GM12878 (cell line): ENCODE measurements at regions not wholly inside any gene's neighbourhood (a gene's known extent, or its start where the extent isn't known, plus 50 kb on each side); places are given as distances from the start of the nearest gene placed in this dataset.

Experiments
- ATAC-seq: fragments of 200-7000 bp; cut with Tn5 transposase; 3 replicates; pipeline ENCODE4 v1.9.1; 2020; ENCODE audit warnings: mild to moderate bottlenecking, moderate library complexity
- BruUV-seq: library from RNA; stranded (reverse); fragments of 400-500 nt; replicated peaks from 2 replicates; lab custom pipeline; 2021; lab: Mats Ljungman, UMichigan
- CTCF ChIA-PET: fragments of 300-600 bp; sonication (Branson Sonifier 250); formaldehyde crosslinking; extraction: SDS; loops from one replicate; lab custom pipeline; 2021; ENCODE audit warnings: inconsistent platforms; lab: Yijun Ruan, JAX
- POLR2A ChIA-PET: fragments of 350-600 bp; formaldehyde crosslinking; extraction: SDS; loops from one replicate; lab custom pipeline; 2021; ENCODE audit warnings: inconsistent platforms; lab: Charles Lee
- RAD21 ChIA-PET: fragments of 300-600 bp; sonication (Branson Sonifier 250); formaldehyde crosslinking; loops from one replicate; lab custom pipeline; 2023; ENCODE audit warnings: antibody characterized with exemption; ENCODE audit not compliant: unreplicated experiment; lab: Charles Lee
- SMC1A ChIA-PET: fragments of 300-600 bp; sonication (Branson Sonifier 250); formaldehyde crosslinking; loops from one replicate; lab custom pipeline; 2023; ENCODE audit not compliant: unreplicated experiment, uncharacterized antibody; lab: Charles Lee
- DNase-seq: peaks from one replicate; pipeline ENCODE4 v3.0.0-alpha.2; 2011; ENCODE audit warnings: low read depth, low spot score
- FAIRE-seq: peaks from 3 replicates; lab custom pipeline; 2011; peaks lifted over from hg19 to GRCh38; lab: Jason Lieb, UNC
- H2AFZ ChIP-seq: 2 replicates; pipeline ENCODE4 v1.6.0; 2011; ENCODE audit warnings: low read depth, low read length, control low read depth; ENCODE audit not compliant: control insufficient read depth
- H3K27ac ChIP-seq: 2 replicates; pipeline ENCODE4 v1.5.1; 2011; ENCODE audit warnings: control low read depth; ENCODE audit not compliant: control insufficient read depth, insufficient read depth
- H3K27me3 ChIP-seq, 2 experiments: replicated peaks in 1 of 2; 2 replicates each; pipeline versions ENCODE4 v1.6.0 to v1.6.1; 2011; ENCODE audit warnings: low read length in 1 of 2; ENCODE audit not compliant: control insufficient read depth in 2 of 2, insufficient read depth in 2 of 2
- H3K36me3 ChIP-seq, 2 experiments: 2 replicates each; pipeline ENCODE4 v1.5.1; 2011; ENCODE audit warnings: low read length in 1 of 2; ENCODE audit not compliant: control insufficient read depth in 2 of 2, insufficient read depth in 2 of 2
- H3K4me1 ChIP-seq: 2 replicates; pipeline ENCODE4 v1.6.1; 2011; ENCODE audit warnings: mild to moderate bottlenecking, low read length, moderate library complexity, mixed read lengths; ENCODE audit not compliant: control insufficient read depth, insufficient read depth
- H3K4me2 ChIP-seq: 2 replicates; pipeline ENCODE4 v1.6.0; 2011; ENCODE audit warnings: control low read depth; ENCODE audit not compliant: control insufficient read depth, insufficient read depth
- H3K4me3 ChIP-seq: fragments of 200-600 bp; sonication (generic); 2 replicates; pipeline ENCODE4 v1.5.1; 2016
- H3K79me2 ChIP-seq: 2 replicates; pipeline ENCODE4 v1.6.0; 2011; ENCODE audit warnings: low read length; ENCODE audit not compliant: control insufficient read depth, insufficient read depth
- H3K9ac ChIP-seq: 2 replicates; pipeline ENCODE4 v1.8.0; 2011; ENCODE audit warnings: low read length, control low read depth, mixed read lengths; ENCODE audit not compliant: control insufficient read depth, insufficient read depth
- H3K9me3 ChIP-seq: replicated peaks from 3 replicates; pipeline ENCODE4 v1.5.1; 2011; ENCODE audit warnings: mild to moderate bottlenecking, low read length; ENCODE audit not compliant: control insufficient read depth, insufficient read depth
- H4K20me1 ChIP-seq: 2 replicates; pipeline ENCODE4 v1.6.0; 2011; ENCODE audit not compliant: control insufficient read depth, insufficient read depth
- CHD2 ChIP-seq: IDR thresholded peaks from 2 replicates; pipeline ENCODE4 v1.6.1; 2011; ENCODE audit warnings: low read depth, low read length, improper control_type of control experiment, borderline replicate concordance
- FOXK2 ChIP-seq: fragments of 450-650 bp; IDR thresholded peaks from 2 replicates; pipeline ENCODE4 v1.6.1; 2017; ENCODE audit warnings: mild to moderate bottlenecking, moderate library complexity
- IKZF2 ChIP-seq, 2 experiments: fragments of 450-650 bp; IDR thresholded peaks; 2 replicates each; pipeline ENCODE4 v1.6.1; 2017; ENCODE audit warnings: mild to moderate bottlenecking in 2 of 2, moderate library complexity in 2 of 2
- IRF4 ChIP-seq: IDR thresholded peaks from 2 replicates; pipeline ENCODE4 v1.6.1; 2011; ENCODE audit warnings: low read depth, low read length
- IRF5 ChIP-seq: fragments of 450-650 bp; IDR thresholded peaks from 2 replicates; pipeline ENCODE4 v1.6.1; 2017; ENCODE audit warnings: borderline replicate concordance
- KDM1A ChIP-seq: fragments of 200-600 bp; sonication (generic); IDR thresholded peaks from 2 replicates; pipeline ENCODE4 v1.6.1; 2016; ENCODE audit warnings: borderline replicate concordance
- NFXL1 ChIP-seq: fragments of 450-650 bp; IDR thresholded peaks from 2 replicates; pipeline ENCODE4 v1.6.1; 2017; ENCODE audit warnings: antibody characterized with exemption, mild to moderate bottlenecking, borderline replicate concordance
- NRF1 ChIP-seq: conservative IDR thresholded peaks from 2 replicates; pipeline ENCODE4 v1.6.1; 2011; ENCODE audit warnings: mild to moderate bottlenecking, low read depth, low read length, improper control_type of control experiment
- PRDM15 ChIP-seq: fragments of 450-650 bp; formaldehyde crosslinking; IDR thresholded peaks from 2 replicates; pipeline ENCODE4 v1.4.0; 2020; ENCODE audit warnings: mild to moderate bottlenecking, moderate library complexity
- RAD21 ChIP-seq: IDR thresholded peaks from 2 replicates; pipeline ENCODE4 v1.6.1; 2011; ENCODE audit warnings: mild to moderate bottlenecking, low read depth, low read length, moderate library complexity; ENCODE audit not compliant: insufficient read depth
- RAD51 ChIP-seq: fragments of 450-650 bp; IDR thresholded peaks from 2 replicates; pipeline ENCODE4 v1.6.1; 2016; ENCODE audit warnings: moderate library complexity, mild to moderate bottlenecking, inconsistent platforms
- RCOR1 ChIP-seq: conservative IDR thresholded peaks from 2 replicates; pipeline ENCODE4 v1.6.1; 2012; ENCODE audit warnings: low read depth, low read length, improper control_type of control experiment
- SIN3A ChIP-seq: IDR thresholded peaks from 2 replicates; pipeline ENCODE4 v1.6.1; 2012; ENCODE audit warnings: low read depth, low read length, improper control_type of control experiment
- SMAD5 ChIP-seq: IDR thresholded peaks from 2 replicates; pipeline ENCODE4 v1.6.1; 2016; ENCODE audit warnings: antibody characterized with exemption, low read depth
- SMARCA5 ChIP-seq: fragments of 450-650 bp; IDR thresholded peaks from 2 replicates; pipeline ENCODE4 v1.6.1; 2017; ENCODE audit warnings: mild to moderate bottlenecking
- SREBF1 ChIP-seq: IDR thresholded peaks from 2 replicates; pipeline ENCODE4 v1.6.1; 2012; ENCODE audit warnings: mild to moderate bottlenecking, low read length
- ZNF592 ChIP-seq: fragments of 450-650 bp; IDR thresholded peaks from 2 replicates; pipeline ENCODE4 v1.6.1; 2017; ENCODE audit warnings: mild to moderate bottlenecking, moderate library complexity
- WGBS: methylation state at CpG from one replicate; pipeline ENCODE4 v1.1.6; 2016; ENCODE audit warnings: low lambda C conversion rate; ENCODE audit not compliant: insufficient replicate concordance, insufficient coverage; ENCODE audit errors: missing lambda C conversion rate; 5-methylcytosine and 5-hydroxymethylcytosine counted together
- in situ Hi-C: fragments of 300-500 bp; cut with MboI; formaldehyde crosslinking; loops from 9 replicates; pipeline ENCODE4 v1.14.3; 2018; ENCODE audit warnings: mixed read lengths
- intact Hi-C: fragments of 100-400 bp; cut with micrococcal nuclease; formaldehyde crosslinking; loops from one replicate; pipeline ENCODE4 v1.14.2; 2022; ENCODE audit not compliant: unreplicated experiment

- no TSS peak for BruUV-seq
- no peak for ATAC-seq
- H3K4me3 ChIP-seq = no peak overlapping the region
- POLR2A ChIA-PET = no interaction called here
- SMC1A ChIA-PET = no interaction called here
- WGBS = 18% methylated on average over 7 of the region's 7 CpGs
- no peak for FAIRE-seq
- no peaks in the 10 kb centered on the region for H3K27me3 ChIP-seq
- H2AFZ ChIP-seq = no peak overlapping the region
- H3K4me2 ChIP-seq = no peak overlapping the region
- in situ Hi-C loops (no loop called here), intact Hi-C loops (no loop called here)
- H3K27ac ChIP-seq = no peak overlapping the region
- no peaks in the 10 kb centered on the region for H3K36me3 ChIP-seq
- H3K9ac ChIP-seq = no peak overlapping the region
- RAD21 ChIA-PET = no interaction called here
- no peaks in the 10 kb centered on the region for H3K4me1 ChIP-seq
- CTCF ChIA-PET = no interaction called here
- H3K9me3 ChIP-seq = no peaks in the 10 kb centered on the region
- H4K20me1 ChIP-seq = no peaks in the 10 kb centered on the region
- no peak for DNase-seq
- H3K79me2 ChIP-seq = no peaks in the 10 kb centered on the region
- TF ChIP-seq IRF5 (no peak), IKZF2 (IDR thresholded peaks at IDR 0.05) (no peak), SIN3A (no peak), FOXK2 (no peak), NRF1 (no peak), SMARCA5 (no peak), NFXL1 (no peak), CHD2 (no peak), RAD21 (no peak), SMAD5 (no peak), RAD51 (no peak), IRF4 (no peak), RCOR1 (no peak), ZNF592 (no peak), KDM1A (no peak), SREBF1 (no peak), PRDM15 (CRISPR knock-in tag) (no peak)
Observed at GRCh38 chr7:68362745-68363518, 1235.3 kb upstream of the AUTS2 start.
